Uterus (tissue), 2 donors: ENCODE measurements at regions not wholly inside any gene's neighbourhood (a gene's known extent, or its start where the extent isn't known, plus 50 kb on each side); places are given as distances from the start of the nearest gene placed in this dataset.

ENCODE experiments used
- CTCF ChIP-seq, 4 experiments: fragments of 200-600 bp in 2 of 4; fragments of 450-650 bp in 2 of 4; sonication (generic) in 2 of 4; IDR thresholded peaks; one replicate each; pipeline ENCODE4 v1.5.1; 2016 to 2019; ENCODE audit warnings: antibody characterized with exemption in 4 of 4, mild to moderate bottlenecking in 2 of 4, moderate library complexity in 1 of 4
- POLR2A ChIP-seq, 2 donors: fragments of 450-650 bp; IDR thresholded peaks; one replicate each; pipeline ENCODE4 v1.6.1; 2016; ENCODE audit warnings: antibody characterized with exemption in 2 of 2, mild to moderate bottlenecking in 1 of 2, moderate library complexity in 1 of 2

GRCh38 chr1:79875187-79875586 lies 868.7 kb upstream of the ADGRL4 start:
- TF ChIP-seq POLR2A (IDR thresholded peaks at IDR 0.05) = no peak
- TF ChIP-seq CTCF (IDR thresholded peaks at IDR 0.05) = no peak
